ENCODE measurements at regions not wholly inside any gene's neighbourhood (a gene's known extent, or its start where the extent isn't known, plus 50 kb on each side); places are given as distances from the start of the nearest gene placed in this dataset.

DNA sequence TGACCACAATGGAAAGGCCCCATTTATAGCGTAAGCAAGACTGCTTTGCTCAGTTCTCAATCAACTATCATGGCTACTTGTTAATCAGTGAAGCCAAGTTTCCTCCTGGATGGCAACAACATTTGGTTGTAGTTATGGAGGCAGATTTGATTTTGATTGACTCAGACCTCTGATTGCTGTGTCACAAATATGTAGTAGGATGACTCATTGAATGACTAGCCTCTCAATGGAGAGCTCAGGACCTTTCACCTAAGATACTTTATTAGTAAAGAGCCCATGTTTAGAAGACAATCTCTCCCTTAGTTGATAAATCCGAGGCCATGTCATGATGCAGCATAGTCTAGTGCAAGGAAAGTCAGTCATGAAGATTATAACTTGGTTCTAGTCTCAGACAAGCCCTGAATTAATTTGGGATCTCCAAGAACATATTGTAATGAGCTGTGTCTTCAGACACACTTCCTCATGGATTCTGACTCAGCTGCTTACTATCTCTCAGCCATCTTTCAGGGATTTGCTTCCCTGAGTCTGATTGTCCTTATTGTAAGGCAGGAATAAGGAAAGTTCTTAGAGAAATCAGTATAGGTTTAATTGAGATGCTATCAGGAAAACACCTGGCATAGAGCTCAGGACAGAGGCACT, 397.4 kb upstream of the TMCO5A start:
- H2BK15ac ChIP-seq (ENCODE audit: low read depth, low read length) = no peak overlapping the region
- H3K56ac ChIP-seq (ENCODE audit: insufficient read length, low read depth, low read length) = no peak overlapping the region
- H3K9me3 Mint-ChIP-seq = peaks cover 6% of the 10 kb centered on the region in 2 experiments; a peak in 3 of 5 replicates
- no peak overlapping the region for H3K18ac ChIP-seq (ENCODE audit: insufficient read length, low read depth, low read length)
- no peaks in the 10 kb centered on the region for H3K79me1 ChIP-seq (ENCODE audit: insufficient read depth, low read depth, low read length, poor library complexity, severe bottlenecking)
- no peak overlapping the region for H3K27ac ChIP-seq (ENCODE audit: insufficient read length, low read depth, low read length)
- H3K27ac Mint-ChIP-seq = no peak overlapping the region
- H3K27me3 ChIP-seq (ENCODE audit: insufficient read depth, low read length) = no peaks in the 10 kb centered on the region
- H3K4me3 Mint-ChIP-seq = no peak overlapping the region
- H3K4me2 ChIP-seq (ENCODE audit: insufficient read depth, insufficient read length, low read length) = no peak overlapping the region
- no peak overlapping the region for H2BK120ac ChIP-seq (ENCODE audit: low read depth, low read length, poor library complexity, severe bottlenecking)
- no peak overlapping the region for H3T11ph ChIP-seq (ENCODE audit: low read length)
- H3K23me2 ChIP-seq (ENCODE audit: insufficient read length, low read depth, low read length, poor library complexity, severe bottlenecking) = no peaks in the 10 kb centered on the region
- H2BK12ac ChIP-seq (ENCODE audit: insufficient read length, low read depth, low read length) = no peak overlapping the region
- H2BK20ac ChIP-seq (ENCODE audit: low read depth, low read length, poor library complexity, severe bottlenecking) = no peak overlapping the region
- WGBS (ENCODE audit: extremely low coverage, insufficient read length, low lambda C conversion rate) = no CpG with 5 or more reads among the region's 2 CpGs
- TF ChIP-seq, protein P1, sequence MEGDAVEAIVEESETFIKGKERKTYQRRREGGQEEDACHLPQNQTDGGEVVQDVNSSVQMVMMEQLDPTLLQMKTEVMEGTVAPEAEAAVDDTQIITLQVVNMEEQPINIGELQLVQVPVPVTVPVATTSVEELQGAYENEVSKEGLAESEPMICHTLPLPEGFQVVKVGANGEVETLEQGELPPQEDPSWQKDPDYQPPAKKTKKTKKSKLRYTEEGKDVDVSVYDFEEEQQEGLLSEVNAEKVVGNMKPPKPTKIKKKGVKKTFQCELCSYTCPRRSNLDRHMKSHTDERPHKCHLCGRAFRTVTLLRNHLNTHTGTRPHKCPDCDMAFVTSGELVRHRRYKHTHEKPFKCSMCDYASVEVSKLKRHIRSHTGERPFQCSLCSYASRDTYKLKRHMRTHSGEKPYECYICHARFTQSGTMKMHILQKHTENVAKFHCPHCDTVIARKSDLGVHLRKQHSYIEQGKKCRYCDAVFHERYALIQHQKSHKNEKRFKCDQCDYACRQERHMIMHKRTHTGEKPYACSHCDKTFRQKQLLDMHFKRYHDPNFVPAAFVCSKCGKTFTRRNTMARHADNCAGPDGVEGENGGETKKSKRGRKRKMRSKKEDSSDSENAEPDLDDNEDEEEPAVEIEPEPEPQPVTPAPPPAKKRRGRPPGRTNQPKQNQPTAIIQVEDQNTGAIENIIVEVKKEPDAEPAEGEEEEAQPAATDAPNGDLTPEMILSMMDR (conservative IDR thresholded peaks at IDR 0.05) = no peak
- no peaks in the 10 kb centered on the region for H3K4me1 ChIP-seq (ENCODE audit: insufficient read depth, low read length)
- H2BK5ac ChIP-seq (ENCODE audit: insufficient read length, low read length) = no peak overlapping the region
- no peak overlapping the region for H4K5ac ChIP-seq (ENCODE audit: insufficient read length, low read depth, low read length)
- H3K23ac ChIP-seq (ENCODE audit: insufficient read length, low read depth, low read length) = no peak overlapping the region
- H4K20me1 ChIP-seq (ENCODE audit: control insufficient read depth, insufficient read depth, insufficient read length) = no peaks in the 10 kb centered on the region
- H2AFZ ChIP-seq (ENCODE audit: low read length) = no peak overlapping the region
- no peak overlapping the region for H3K9ac ChIP-seq (ENCODE audit: extremely low read depth, insufficient read length, low read length)
- no peak overlapping the region for H2AK5ac ChIP-seq (ENCODE audit: insufficient read length, low read length)
- H3K9me3 ChIP-seq (ENCODE audit: control insufficient read depth, low read depth, low read length) = no peaks in the 10 kb centered on the region
- no peak overlapping the region for H4K8ac ChIP-seq (replicated peaks; ENCODE audit: insufficient read length, low read depth, low read length)
- 0 out of 7 replicates have a peak, but pooled peaks cover 0 to 2% (median 0%) of the 10 kb centered on the region in 3 experiments for H3K36me3 Mint-ChIP-seq (ENCODE audit: insufficient read depth in 1 of 3, low read depth in 3 of 3)
- H3K14ac ChIP-seq (ENCODE audit: insufficient read depth, low read length) = no peak overlapping the region
- no peaks in the 10 kb centered on the region for H3K79me2 ChIP-seq (ENCODE audit: insufficient read depth, low read length)
- no peak for DNase-seq
- no peak overlapping the region for H3K4ac ChIP-seq (ENCODE audit: low read depth, low read length)
- H3K4me1 Mint-ChIP-seq = no peaks in the 10 kb centered on the region
- no peaks in the 10 kb centered on the region for H3K27me3 Mint-ChIP-seq (ENCODE audit: low read depth)
- no peak overlapping the region for H4K91ac ChIP-seq (ENCODE audit: insufficient read length, low read depth, low read length)
